A549 (cell line): ENCODE measurements at regions not wholly inside any gene's neighbourhood (a gene's known extent, or its start where the extent isn't known, plus 50 kb on each side); places are given as distances from the start of the nearest gene placed in this dataset.

Experiments
- ATAC-seq, 2 experiments: fragments of 200-7000 bp in 1 of 2; fragments of >200 bp in 1 of 2; cut with Nextera tagmentation in 1 of 2; cut with Tn5 transposase in 1 of 2; 3 replicates each; pipeline versions ENCODE4 v1.8.0 to v1.9.1; 2018 to 2020; ENCODE audit warnings: mild to moderate bottlenecking in 1 of 2, moderate library complexity in 1 of 2
- CTCF ChIA-PET: fragments of 300-600 bp; sonication (Branson Sonifier 250); formaldehyde crosslinking; extraction: SDS; loops from one replicate; lab custom pipeline; 2021; ENCODE audit warnings: antibody characterized with exemption, inconsistent platforms; lab: Yijun Ruan, JAX
- POLR2A ChIA-PET: fragments of 350-600 bp; formaldehyde crosslinking; extraction: SDS; loops from one replicate; lab custom pipeline; 2021; ENCODE audit warnings: antibody characterized with exemption, inconsistent platforms; lab: Yijun Ruan, JAX
- DNase-seq, 2 experiments: peaks; one replicate each; pipeline versions ENCODE4 v3.0.0 to v3.0.0-alpha.2; 2011 to 2016; ENCODE audit warnings: low read depth in 1 of 2, low spot score in 1 of 2
- FAIRE-seq: peaks from 2 replicates; lab custom pipeline; 2011; peaks lifted over from hg19 to GRCh38; lab: Jason Lieb, UNC
- H3K27ac ChIP-seq, 2 experiments: fragments of >200 bp; sonication (Bioruptor Twin); formaldehyde crosslinking; 3 replicates each; pipeline ENCODE4 v1.5.1; 2016 to 2017
- H3K4me1 ChIP-seq: fragments of >200 bp; sonication (Bioruptor Twin); formaldehyde crosslinking; 3 replicates; pipeline ENCODE4 v1.6.1; 2016
- H3K4me2 ChIP-seq: fragments of >200 bp; sonication (Bioruptor Twin); formaldehyde crosslinking; 3 replicates; pipeline ENCODE4 v1.6.1; 2016
- H3K4me3 ChIP-seq: fragments of >200 bp; sonication (Bioruptor Twin); formaldehyde crosslinking; 3 replicates; pipeline ENCODE4 v1.5.1; 2016
- H3K9me3 ChIP-seq: fragments of >200 bp; sonication (Bioruptor Twin); formaldehyde crosslinking; 3 replicates; pipeline ENCODE4 v1.6.1; 2016
- CBX2 ChIP-seq: fragments of 200-600 bp; sonication (generic); IDR thresholded peaks from 2 replicates; pipeline ENCODE4 v1.6.1; 2016; ENCODE audit warnings: low read depth, mild to moderate bottlenecking, borderline replicate concordance
- CHD4 ChIP-seq: fragments of 200-600 bp; sonication (generic); IDR thresholded peaks from 2 replicates; pipeline ENCODE4 v1.6.1; 2016; ENCODE audit warnings: antibody characterized with exemption, mild to moderate bottlenecking, borderline replicate concordance
- E2F6 ChIP-seq: IDR thresholded peaks from 2 replicates; pipeline ENCODE4 v1.6.1; 2012; ENCODE audit warnings: low read depth, borderline replicate concordance
- EHMT2 ChIP-seq: fragments of 200-600 bp; sonication (generic); IDR thresholded peaks from 2 replicates; pipeline ENCODE4 v1.6.1; 2016; ENCODE audit warnings: antibody characterized with exemption, low read depth, mild to moderate bottlenecking, moderate library complexity
- EP300 ChIP-seq, 2 experiments: fragments of >200 bp; sonication (Bioruptor Twin); formaldehyde crosslinking; IDR thresholded peaks; 2 replicates in 1 of 2; 3 replicates in 1 of 2; pipeline ENCODE4 v1.6.1; 2016 to 2017
- FOSB ChIP-seq: fragments of 250-450 bp; sonication (Bioruptor Pico); IDR thresholded peaks from 2 replicates; pipeline ENCODE4 v1.5.0; 2020; ENCODE audit warnings: mild to moderate bottlenecking, moderate library complexity
- FOXS1 ChIP-seq: fragments of 250-450 bp; sonication (Bioruptor Pico); IDR thresholded peaks from 2 replicates; pipeline ENCODE4 v1.5.0; 2020; ENCODE audit warnings: mild to moderate bottlenecking, moderate library complexity
- GATA3 ChIP-seq: IDR thresholded peaks from 2 replicates; pipeline ENCODE4 v1.6.1; 2012; ENCODE audit warnings: borderline replicate concordance
- HMGXB4 ChIP-seq: fragments of 250-450 bp; sonication (Bioruptor Pico); IDR thresholded peaks from 2 replicates; pipeline ENCODE4 v1.5.0; 2021; ENCODE audit warnings: mild to moderate bottlenecking, moderate library complexity, borderline replicate concordance
- HOXA7 ChIP-seq: fragments of 250-450 bp; sonication (Bioruptor Pico); IDR thresholded peaks from 2 replicates; pipeline ENCODE4 v1.5.0; 2020; ENCODE audit warnings: mild to moderate bottlenecking, moderate library complexity
- HOXB13 ChIP-seq: fragments of 250-450 bp; sonication (Bioruptor Pico); IDR thresholded peaks from 2 replicates; pipeline ENCODE4 v1.5.0; 2020; ENCODE audit warnings: low read depth, mild to moderate bottlenecking, moderate library complexity
- JUNB ChIP-seq: fragments of >200 bp; sonication (Bioruptor Twin); formaldehyde crosslinking; IDR thresholded peaks from 2 replicates; pipeline ENCODE4 v1.6.1; 2016
- KDM1A ChIP-seq: fragments of 200-600 bp; sonication (generic); IDR thresholded peaks from 2 replicates; pipeline ENCODE4 v1.6.1; 2016; ENCODE audit warnings: low read depth, mild to moderate bottlenecking
- KDM5A ChIP-seq: fragments of 200-600 bp; sonication (generic); IDR thresholded peaks from 2 replicates; pipeline ENCODE4 v1.6.1; 2016; ENCODE audit warnings: antibody characterized with exemption, mild to moderate bottlenecking
- MYC ChIP-seq: IDR thresholded peaks from 2 replicates; pipeline ENCODE4 v1.6.1; 2012; ENCODE audit warnings: mild to moderate bottlenecking, inconsistent platforms, low read length, improper control_type of control experiment, borderline replicate concordance
- PHF8 ChIP-seq: fragments of 200-600 bp; sonication (generic); IDR thresholded peaks from 2 replicates; pipeline ENCODE4 v1.6.1; 2016; ENCODE audit warnings: low read depth, mild to moderate bottlenecking, antibody characterized with exemption, moderate library complexity, borderline replicate concordance
- SMC3 ChIP-seq: fragments of >200 bp; sonication (Bioruptor Twin); formaldehyde crosslinking; IDR thresholded peaks from 3 replicates; pipeline ENCODE4 v1.6.1; 2018; ENCODE audit warnings: inconsistent platforms
- SREBF2 ChIP-seq: fragments of 450-650 bp; IDR thresholded peaks from 2 replicates; pipeline ENCODE4 v1.6.1; 2014; ENCODE audit warnings: mild to moderate bottlenecking, moderate library complexity
- WGBS: methylation state at CpG from one replicate; pipeline ENCODE4 v1.1.6; 2017; ENCODE audit errors: missing lambda C conversion rate; 5-methylcytosine and 5-hydroxymethylcytosine counted together
- TF ChIP-seq, protein P1 (sequence below): fragments of 150-350 bp; IDR thresholded peaks from 2 replicates; pipeline ENCODE4 v1.6.1; 2014; ENCODE audit warnings: low read depth, mild to moderate bottlenecking, low read length
- TF ChIP-seq, protein P2 (sequence below): fragments of 450-650 bp; IDR thresholded peaks from 2 replicates; pipeline ENCODE4 v1.6.1; 2014; ENCODE audit warnings: antibody characterized with exemption
- TF ChIP-seq, protein P3 (sequence below): IDR thresholded peaks from 2 replicates; pipeline ENCODE4 v1.6.1; 2012

- TF ChIP-seq CHD4 (no peak), SMC3 (no peak), CBX2 (no peak), FOXS1 (CRISPR knock-in tag) (no peak), KDM1A (no peak), HOXA7 (CRISPR knock-in tag) (no peak), SREBF2 (no peak), GATA3 (no peak), EHMT2 (no peak), JUNB (no peak)
- TF ChIP-seq, protein P1, sequence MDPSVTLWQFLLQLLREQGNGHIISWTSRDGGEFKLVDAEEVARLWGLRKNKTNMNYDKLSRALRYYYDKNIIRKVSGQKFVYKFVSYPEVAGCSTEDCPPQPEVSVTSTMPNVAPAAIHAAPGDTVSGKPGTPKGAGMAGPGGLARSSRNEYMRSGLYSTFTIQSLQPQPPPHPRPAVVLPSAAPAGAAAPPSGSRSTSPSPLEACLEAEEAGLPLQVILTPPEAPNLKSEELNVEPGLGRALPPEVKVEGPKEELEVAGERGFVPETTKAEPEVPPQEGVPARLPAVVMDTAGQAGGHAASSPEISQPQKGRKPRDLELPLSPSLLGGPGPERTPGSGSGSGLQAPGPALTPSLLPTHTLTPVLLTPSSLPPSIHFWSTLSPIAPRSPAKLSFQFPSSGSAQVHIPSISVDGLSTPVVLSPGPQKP = no peak
- TF ChIP-seq, protein P2, sequence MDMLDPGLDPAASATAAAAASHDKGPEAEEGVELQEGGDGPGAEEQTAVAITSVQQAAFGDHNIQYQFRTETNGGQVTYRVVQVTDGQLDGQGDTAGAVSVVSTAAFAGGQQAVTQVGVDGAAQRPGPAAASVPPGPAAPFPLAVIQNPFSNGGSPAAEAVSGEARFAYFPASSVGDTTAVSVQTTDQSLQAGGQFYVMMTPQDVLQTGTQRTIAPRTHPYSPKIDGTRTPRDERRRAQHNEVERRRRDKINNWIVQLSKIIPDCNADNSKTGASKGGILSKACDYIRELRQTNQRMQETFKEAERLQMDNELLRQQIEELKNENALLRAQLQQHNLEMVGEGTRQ = no peak
- TF ChIP-seq, all 56 proteins: peak for 0
- FAIRE-seq (no peak), ATAC-seq (no peak), DNase-seq (no peak)
- Histone ChIP-seq H3K4me1 (no peaks in the 10 kb centered on the region), H3K27ac (no peak overlapping the region), H3K4me2 (no peak overlapping the region), H3K9me3 (no peaks in the 10 kb centered on the region), H3K4me3 (no peak overlapping the region)
- WGBS = 26% methylated on average over 2 of the region's 4 CpGs
- ChIA-PET POLR2A (no interaction called here), CTCF (interaction anchor here (1.1 to 1.2 kb wide), 2 partner anchors 16 to 18 kb away, joined by 3 to 4 read pairs; no protein-coding TSS in a partner anchor)
These were observed 66.2 kb upstream of the MTHFD1L start for GRCh38 chr6:150799276-150799805.

DNA sequence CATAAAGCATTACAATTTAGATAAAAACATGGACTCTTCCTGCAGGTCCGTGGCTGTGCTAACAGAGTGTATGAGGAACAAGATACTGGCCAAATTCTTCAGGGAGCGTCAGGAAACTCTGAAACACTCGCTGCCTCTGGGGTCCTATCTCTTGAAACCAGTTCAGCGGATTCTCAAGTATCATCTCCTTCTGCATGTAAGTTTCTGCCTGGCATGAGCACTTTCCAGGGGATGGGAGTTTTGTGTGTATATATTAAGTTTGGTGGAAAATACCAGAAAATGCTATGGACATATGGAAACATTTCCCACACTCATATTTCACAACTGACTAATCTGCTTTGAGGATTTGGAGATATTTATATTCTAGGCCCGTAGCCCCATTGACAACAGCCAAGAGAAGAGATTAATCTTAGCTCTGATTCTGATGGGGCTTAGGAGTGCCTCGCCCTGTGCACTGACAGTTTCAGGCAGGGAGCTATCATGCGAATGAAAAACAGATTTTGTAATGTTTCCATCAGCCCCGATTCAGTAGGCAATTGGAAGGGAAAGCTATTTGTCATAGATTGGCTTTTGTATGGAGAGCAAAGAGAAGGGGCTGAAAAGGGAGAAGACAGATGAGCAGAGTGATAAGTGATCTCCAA, 64.7 kb upstream of the MTHFD1L start:
- TF ChIP-seq MYC = no peak
- no peak for TF ChIP-seq HOXB13
- no peak for TF ChIP-seq EP300 (IDR thresholded peaks at IDR 0.05)
- no peak for TF ChIP-seq HMGXB4 (CRISPR knock-in tag)
- no peak for TF ChIP-seq JUNB
- TF ChIP-seq, protein P3, sequence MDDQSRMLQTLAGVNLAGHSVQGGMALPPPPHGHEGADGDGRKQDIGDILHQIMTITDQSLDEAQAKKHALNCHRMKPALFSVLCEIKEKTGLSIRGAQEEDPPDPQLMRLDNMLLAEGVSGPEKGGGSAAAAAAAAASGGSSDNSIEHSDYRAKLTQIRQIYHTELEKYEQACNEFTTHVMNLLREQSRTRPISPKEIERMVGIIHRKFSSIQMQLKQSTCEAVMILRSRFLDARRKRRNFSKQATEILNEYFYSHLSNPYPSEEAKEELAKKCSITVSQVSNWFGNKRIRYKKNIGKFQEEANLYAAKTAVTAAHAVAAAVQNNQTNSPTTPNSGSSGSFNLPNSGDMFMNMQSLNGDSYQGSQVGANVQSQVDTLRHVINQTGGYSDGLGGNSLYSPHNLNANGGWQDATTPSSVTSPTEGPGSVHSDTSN = no peak
- no peak for TF ChIP-seq E2F6
- TF ChIP-seq FOSB (CRISPR knock-in tag) = no peak
- TF ChIP-seq KDM5A = no peak
- no peak for TF ChIP-seq PHF8
- 52% methylated on average over 8 of the region's 8 CpGs for WGBS
- H3K4me2 ChIP-seq = no peak overlapping the region

More for the DNA sequence above, 64.7 kb upstream of the MTHFD1L start:
- H3K9me3 ChIP-seq = no peaks in the 10 kb centered on the region
- ChIA-PET POLR2A (no interaction called here), CTCF (interaction anchor here (1.1 to 2.4 kb wide), 4 partner anchors 14 to 794 kb away, joined by 3 to 7 read pairs (median 4); no protein-coding TSS in a partner anchor)
- no peak for ATAC-seq
- no peaks in the 10 kb centered on the region for H3K4me1 ChIP-seq
- no peak for FAIRE-seq
- DNase-seq = no peak
- H3K4me3 ChIP-seq = no peak overlapping the region
- H3K27ac ChIP-seq = no peak overlapping the region
